Ovary (tissue), 7 donors: ENCODE measurements at regions not wholly inside any gene's neighbourhood (a gene's known extent, or its start where the extent isn't known, plus 50 kb on each side); places are given as distances from the start of the nearest gene placed in this dataset.
"Not testable (repeated sequence)": the region's sequence is repeated elsewhere in the genome, so short reads cannot be mapped to it uniquely, and the experiment has no call there.

Experiments
- DNase-seq, 5 donors: peaks; one replicate each; pipeline ENCODE4 v3.0.0-alpha.2; 2019 to 2020
- H3K27ac ChIP-seq, 2 donors: fragments of 200-600 bp; one replicate each; pipeline versions ENCODE4 v1.5.1 to v1.8.0; 2019 to 2022
- H3K27me3 ChIP-seq: fragments of 200-600 bp; one replicate; pipeline ENCODE4 v1.8.0; 2022
- H3K36me3 ChIP-seq: fragments of 200-600 bp; sonication (generic); one replicate; pipeline ENCODE4 v1.5.1; 2019
- H3K4me1 ChIP-seq: one replicate; pipeline ENCODE4 v1.8.1; 2013; ENCODE audit warnings: mild to moderate bottlenecking, moderate library complexity; ENCODE audit not compliant: insufficient read depth
- H3K4me3 ChIP-seq: fragments of 200-600 bp; sonication (generic); one replicate; pipeline ENCODE4 v1.5.1; 2017
- H3K9me3 ChIP-seq, 2 donors: fragments of 200-600 bp in 1 of 2; sonication (generic) in 1 of 2; one replicate each; pipeline versions ENCODE4 v1.5.1 to v1.8.1; 2013 to 2019; ENCODE audit warnings: mild to moderate bottlenecking in 1 of 2, moderate library complexity in 1 of 2
- CTCF ChIP-seq, 3 donors: fragments of 450-650 bp in 2 of 3; fragments of 200-600 bp in 1 of 3; IDR thresholded peaks; one replicate each; pipeline versions ENCODE4 v1.5.1 to v1.8.0; 2016 to 2022; ENCODE audit warnings: antibody characterized with exemption in 3 of 3, mild to moderate bottlenecking in 1 of 3
- EP300 ChIP-seq: sonication (generic); formaldehyde crosslinking; IDR thresholded peaks from one replicate; pipeline ENCODE4 v1.6.1; 2017; ENCODE audit warnings: antibody characterized with exemption
- POLR2A ChIP-seq: fragments of 450-650 bp; IDR thresholded peaks from one replicate; pipeline ENCODE4 v1.6.1; 2017; ENCODE audit warnings: antibody characterized with exemption, mild to moderate bottlenecking, moderate library complexity
- WGBS, 3 donors: extraction: QIAGEN DNeasy Blood & Tissue Kit in 1 of 3; methylation state at CpG; one replicate each; pipeline versions ENCODE4 v1.1.5 to v1.1.7; 2013 to 2017; 5-methylcytosine and 5-hydroxymethylcytosine counted together
- intact Hi-C, 4 donors: fragments of 100-400 bp; cut with DNase I; formaldehyde crosslinking; loops; one replicate each; pipeline versions ENCODE4 v1.11.0 to v1.15.1; 2022 to 2023
- donor health status: DM: no; HTN: no; CAD: no; lungs with moderate emphysema.
- donor health status: DM: no; HTN: no; CAD: no.
- donor health status: Bipolar disorder and iron deficiency.
- donor health status: DM: no; HTN: no; CAD: no.
- donor health status: DM: yes; HTN: yes; CAD: no.

- Histone ChIP-seq H3K4me3 (no peak overlapping the region), H3K27ac (no peak overlapping the region), H3K9me3 (no peaks in the 10 kb centered on the region), H3K27me3 (no peaks in the 10 kb centered on the region), H3K36me3 (no peaks in the 10 kb centered on the region), H3K4me1 (no peaks in the 10 kb centered on the region)
- TF ChIP-seq POLR2A: no peak
- TF ChIP-seq EP300: no peak
- TF ChIP-seq CTCF (IDR thresholded peaks at IDR 0.05): no peak
- intact Hi-C loops: loop anchor here in 1 of 4 donors (10.0 kb wide), 1 partner anchor 302 kb away; no protein-coding TSS in a partner anchor
- no peak for DNase-seq
Observed at GRCh38 chr4:72712997-72713396, 144.0 kb upstream of the ADAMTS3 start.

- Histone ChIP-seq H3K27me3 (no peaks in the 10 kb centered on the region), H3K36me3 (no peaks in the 10 kb centered on the region), H3K9me3 (no peaks in the 10 kb centered on the region), H3K4me1 (no peaks in the 10 kb centered on the region), H3K27ac (no peak overlapping the region), H3K4me3 (no peak overlapping the region)
- intact Hi-C loops: loop anchor here in 1 of 4 donors (10.0 kb wide), 1 partner anchor 205 kb away; no protein-coding TSS in a partner anchor
- TF ChIP-seq CTCF (IDR thresholded peaks at IDR 0.05) (no peak), POLR2A (no peak), EP300 (no peak)
- 67 to 83% (median 73%) methylated on average over 3 of the region's 3 CpGs for WGBS, 3 donors
- DNase-seq: no peak
Observed at GRCh38 chr4:72709475-72709874, 140.5 kb upstream of the ADAMTS3 start.

DNA sequence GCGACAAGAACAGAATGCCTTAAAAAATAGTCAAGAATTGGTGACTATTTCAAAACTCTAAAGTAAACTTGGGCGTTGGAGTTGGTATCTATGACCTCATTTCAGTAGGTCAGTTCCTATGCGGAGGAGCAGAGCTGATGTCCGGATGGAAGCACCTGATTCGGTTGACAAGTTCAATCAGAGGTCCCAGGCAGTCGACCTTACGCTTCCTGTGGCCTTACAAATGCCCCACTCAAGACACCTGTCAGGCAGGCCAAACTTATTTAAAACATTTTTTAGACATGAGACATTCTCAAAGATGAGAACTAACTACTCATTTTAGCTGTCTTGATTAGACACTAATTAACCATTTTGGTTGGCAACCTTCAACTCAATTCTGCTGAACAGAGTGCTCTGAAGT lies 137.7 kb upstream of the ADAMTS3 start:
- TF ChIP-seq POLR2A (no peak), EP300 (no peak), CTCF (IDR thresholded peaks at IDR 0.05) (no peak)
- no peaks in the 10 kb centered on the region for H3K4me1 ChIP-seq
- no peak overlapping the region for H3K27ac ChIP-seq
- no peak for DNase-seq
- no peak overlapping the region for H3K4me3 ChIP-seq
- intact Hi-C loops: loop anchor here in 1 of 4 donors (10.0 kb wide), 1 partner anchor 208 kb away; no protein-coding TSS in a partner anchor
- H3K27me3 ChIP-seq: no peaks in the 10 kb centered on the region
- WGBS, 3 donors: 88 to 93% (median 89%) methylated on average over 7 of the region's 7 CpGs
- no peaks in the 10 kb centered on the region for H3K9me3 ChIP-seq
- H3K36me3 ChIP-seq: no peaks in the 10 kb centered on the region

- not testable (repeated sequence) for H3K36me3 ChIP-seq, H3K4me1 ChIP-seq, H3K4me3 ChIP-seq, DNase-seq, H3K27ac ChIP-seq, H3K9me3 ChIP-seq, H3K27me3 ChIP-seq
- intact Hi-C loops: loop anchor here in 1 of 4 donors (10.0 kb wide), 1 partner anchor 210 kb away; no protein-coding TSS in a partner anchor
- WGBS, 3 donors: 87 to 91% (median 87%) methylated on average over 7 of the region's 7 CpGs
Observed at GRCh38 chr4:72704925-72705640, 136.1 kb upstream of the ADAMTS3 start.

DNA sequence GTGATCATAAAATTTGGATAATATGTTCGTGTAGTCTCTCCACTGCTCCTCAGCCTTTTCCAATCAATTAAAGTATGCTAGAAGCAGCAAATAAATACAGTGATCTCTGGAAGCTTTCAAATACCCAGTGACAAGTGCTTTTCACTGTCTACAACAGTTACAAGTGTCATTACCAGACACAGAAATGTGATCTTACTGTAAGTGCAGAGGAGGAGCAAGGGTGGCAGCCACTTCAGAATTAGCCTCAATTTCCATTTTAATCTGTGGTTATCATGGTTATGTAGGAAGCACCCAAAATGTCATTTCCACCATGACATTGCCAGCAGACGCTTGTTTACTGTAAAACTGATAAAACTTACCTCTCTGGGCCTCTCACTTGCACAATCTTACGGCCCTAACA lies 133.9 kb upstream of the ADAMTS3 start:
- WGBS, 3 donors: 88 to 97% (median 89%) methylated on average over 3 of the region's 3 CpGs
- Histone ChIP-seq H3K9me3 (no peaks in the 10 kb centered on the region), H3K4me1 (no peaks in the 10 kb centered on the region), H3K36me3 (no peaks in the 10 kb centered on the region), H3K27ac (no peak overlapping the region), H3K27me3 (no peaks in the 10 kb centered on the region), H3K4me3 (no peak overlapping the region)
- TF ChIP-seq EP300: no peak
- intact Hi-C loops: loop anchor here in 1 of 4 donors (10.0 kb wide), 1 partner anchor 212 kb away; no protein-coding TSS in a partner anchor
- no peak for DNase-seq
